KMS-11 (cell line): ENCODE measurements at regions not wholly inside any gene's neighbourhood (a gene's known extent, or its start where the extent isn't known, plus 50 kb on each side); places are given as distances from the start of the nearest gene placed in this dataset.

Source experiments
- H2AFZ ChIP-seq: fragments of 200-600 bp; sonication (generic); 2 replicates; pipeline ENCODE4 v1.6.1; 2016; ENCODE audit warnings: antibody characterized with exemption, mixed run types, low read depth
- H3K27ac ChIP-seq: fragments of 200-600 bp; sonication (generic); 2 replicates; pipeline ENCODE4 v1.6.1; 2016; ENCODE audit warnings: mild to moderate bottlenecking, mixed run types
- H3K27me3 ChIP-seq: fragments of 200-600 bp; sonication (generic); 2 replicates; pipeline ENCODE4 v1.6.1; 2017; ENCODE audit warnings: mild to moderate bottlenecking, low read depth, mixed run types, moderate library complexity; ENCODE audit not compliant: insufficient read depth
- H3K36me3 ChIP-seq: fragments of 200-600 bp; sonication (generic); 2 replicates; pipeline ENCODE4 v1.6.1; 2017; ENCODE audit warnings: mild to moderate bottlenecking, mixed run types; ENCODE audit not compliant: insufficient read depth
- H3K4me1 ChIP-seq: fragments of 200-600 bp; sonication (generic); 2 replicates; pipeline ENCODE4 v1.6.1; 2016; ENCODE audit warnings: mild to moderate bottlenecking, low read depth, mixed run types; ENCODE audit not compliant: poor library complexity, severe bottlenecking
- H3K4me2 ChIP-seq: fragments of 200-600 bp; sonication (generic); 2 replicates; pipeline ENCODE4 v1.7.0; 2016; ENCODE audit warnings: mild to moderate bottlenecking, mixed run types
- H3K4me3 ChIP-seq: fragments of 200-600 bp; sonication (generic); IDR thresholded peaks from 2 replicates; pipeline ENCODE4 v1.6.1; 2017; ENCODE audit warnings: low read depth, low read length, mixed read lengths; ENCODE audit not compliant: insufficient read depth
- H3K79me2 ChIP-seq: fragments of 200-600 bp; sonication (generic); 2 replicates; pipeline ENCODE4 v1.6.1; 2016; ENCODE audit warnings: low read depth, mixed run types; ENCODE audit not compliant: insufficient read depth
- H3K9ac ChIP-seq: fragments of 200-600 bp; sonication (generic); 2 replicates; pipeline ENCODE4 v1.6.1; 2016; ENCODE audit warnings: mild to moderate bottlenecking, mixed run types
- H4K20me1 ChIP-seq: fragments of 200-600 bp; sonication (generic); 2 replicates; pipeline ENCODE4 v1.6.1; 2016; ENCODE audit warnings: mild to moderate bottlenecking, mixed run types; ENCODE audit not compliant: insufficient read depth
- CTCF ChIP-seq: fragments of 200-600 bp; sonication (generic); conservative IDR thresholded peaks from 2 replicates; pipeline ENCODE4 v1.6.1; 2017; ENCODE audit warnings: low read depth, mild to moderate bottlenecking, antibody characterized with exemption, low read length, moderate library complexity, mixed read lengths

- no peak overlapping the region for H3K4me2 ChIP-seq
- H4K20me1 ChIP-seq: no peaks in the 10 kb centered on the region
- no peaks in the 10 kb centered on the region for H3K27me3 ChIP-seq
- H3K27ac ChIP-seq: no peak overlapping the region
- H3K36me3 ChIP-seq: no peaks in the 10 kb centered on the region
- TF ChIP-seq CTCF: no peak
- H3K4me3 ChIP-seq: no peak overlapping the region
- no peaks in the 10 kb centered on the region for H3K79me2 ChIP-seq
- H3K9ac ChIP-seq: no peak overlapping the region
- no peaks in the 10 kb centered on the region for H3K4me1 ChIP-seq
- no peak overlapping the region for H2AFZ ChIP-seq
Measured at GRCh38 chr12:70994217-70994788, 73.8 kb upstream of the PTPRR start.

GRCh38 chr12:70989232-70989631 lies 68.7 kb upstream of the PTPRR start:
- no peak for TF ChIP-seq CTCF
- Histone ChIP-seq H3K4me1 (no peaks in the 10 kb centered on the region), H3K27ac (no peak overlapping the region), H3K9ac (no peak overlapping the region), H4K20me1 (no peaks in the 10 kb centered on the region), H2AFZ (no peak overlapping the region), H3K4me3 (no peak overlapping the region), H3K79me2 (no peaks in the 10 kb centered on the region), H3K27me3 (no peaks in the 10 kb centered on the region), H3K4me2 (no peak overlapping the region), H3K36me3 (no peaks in the 10 kb centered on the region)

GRCh38 chr12:70985850-70986249 lies 65.3 kb upstream of the PTPRR start:
- no peaks in the 10 kb centered on the region for H3K27me3 ChIP-seq
- TF ChIP-seq CTCF: no peak
- no peak overlapping the region for H3K27ac ChIP-seq
- H3K36me3 ChIP-seq: no peaks in the 10 kb centered on the region
- H3K9ac ChIP-seq: no peak overlapping the region
- H3K4me3 ChIP-seq: no peak overlapping the region
- H4K20me1 ChIP-seq: no peaks in the 10 kb centered on the region
- H3K4me2 ChIP-seq: no peak overlapping the region
- no peaks in the 10 kb centered on the region for H3K4me1 ChIP-seq
- H3K79me2 ChIP-seq: no peaks in the 10 kb centered on the region
- H2AFZ ChIP-seq: no peak overlapping the region

GRCh38 chr12:70983692-70984091 lies 63.2 kb upstream of the PTPRR start:
- Histone ChIP-seq H3K4me2 (no peak overlapping the region), H3K9ac (no peak overlapping the region), H3K36me3 (no peaks in the 10 kb centered on the region), H2AFZ (no peak overlapping the region), H3K4me1 (no peaks in the 10 kb centered on the region), H4K20me1 (no peaks in the 10 kb centered on the region), H3K27ac (no peak overlapping the region), H3K27me3 (no peaks in the 10 kb centered on the region), H3K4me3 (no peak overlapping the region), H3K79me2 (no peaks in the 10 kb centered on the region)
- no peak for TF ChIP-seq CTCF

GRCh38 chr12:70982991-70983390 lies 62.5 kb upstream of the PTPRR start:
- Histone ChIP-seq H4K20me1 (no peaks in the 10 kb centered on the region), H3K79me2 (no peaks in the 10 kb centered on the region), H3K36me3 (no peaks in the 10 kb centered on the region), H3K27me3 (no peaks in the 10 kb centered on the region), H3K9ac (no peak overlapping the region), H3K27ac (no peak overlapping the region), H3K4me3 (no peak overlapping the region), H3K4me2 (no peak overlapping the region), H3K4me1 (no peaks in the 10 kb centered on the region), H2AFZ (no peak overlapping the region)
- no peak for TF ChIP-seq CTCF
